Chondrocyte (in vitro differentiated cells): ENCODE measurements at regions not wholly inside any gene's neighbourhood (a gene's known extent, or its start where the extent isn't known, plus 50 kb on each side); places are given as distances from the start of the nearest gene placed in this dataset.

Experiments used
- DNase-seq: peaks from one replicate; pipeline ENCODE4 v3.0.0; 2021; ENCODE audit warnings: mixed read lengths, low spot score
- H3K27ac Mint-ChIP-seq: one replicate; pipeline ENCODE4 v1.8.0; 2021; ENCODE audit warnings: mild to moderate bottlenecking, moderate library complexity, mixed read lengths; ENCODE audit not compliant: unreplicated experiment
- H3K27me3 Mint-ChIP-seq: 2 replicates; pipeline ENCODE4 v1.8.0; 2021; ENCODE audit warnings: low read depth, mixed read lengths
- H3K36me3 Mint-ChIP-seq: 2 replicates; pipeline ENCODE4 v1.8.0; 2021; ENCODE audit warnings: low read depth, mixed read lengths
- H3K4me1 Mint-ChIP-seq: 2 replicates; pipeline ENCODE4 v1.8.0; 2021; ENCODE audit warnings: low read depth, mild to moderate bottlenecking, mixed read lengths
- H3K4me3 Mint-ChIP-seq: one replicate; pipeline ENCODE4 v1.8.0; 2021; ENCODE audit warnings: mild to moderate bottlenecking, moderate library complexity, mixed read lengths; ENCODE audit not compliant: unreplicated experiment
- H3K9me3 Mint-ChIP-seq: 2 replicates; pipeline ENCODE4 v1.8.0; 2021; ENCODE audit warnings: low read depth, mixed read lengths
- TF ChIP-seq, protein P1 (sequence below): fragments of 200-600 bp; sonication (generic); IDR thresholded peaks from 2 replicates; pipeline ENCODE4 v1.5.0; 2021; ENCODE audit warnings: antibody characterized with exemption, mild to moderate bottlenecking, moderate library complexity

DNA sequence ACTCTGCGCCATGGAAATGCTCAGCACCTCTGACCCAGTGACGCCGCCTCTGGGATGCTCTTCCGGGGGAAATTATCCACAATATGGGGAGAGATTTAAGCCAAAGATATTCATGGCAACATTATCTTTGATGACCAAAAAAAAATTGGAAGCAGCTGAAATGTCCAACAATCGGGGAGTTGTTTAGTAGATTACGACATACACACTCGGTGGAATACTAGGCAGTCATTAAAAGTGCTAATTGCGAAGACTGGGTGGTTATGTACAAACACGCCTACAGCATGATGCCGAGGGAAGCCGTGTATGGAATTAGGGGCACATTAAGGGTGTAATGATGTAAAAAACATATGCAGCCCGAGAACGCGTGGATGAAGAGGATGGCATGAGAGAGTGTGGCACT, 75.2 kb downstream of the UNCX start:
- TF ChIP-seq, protein P1, sequence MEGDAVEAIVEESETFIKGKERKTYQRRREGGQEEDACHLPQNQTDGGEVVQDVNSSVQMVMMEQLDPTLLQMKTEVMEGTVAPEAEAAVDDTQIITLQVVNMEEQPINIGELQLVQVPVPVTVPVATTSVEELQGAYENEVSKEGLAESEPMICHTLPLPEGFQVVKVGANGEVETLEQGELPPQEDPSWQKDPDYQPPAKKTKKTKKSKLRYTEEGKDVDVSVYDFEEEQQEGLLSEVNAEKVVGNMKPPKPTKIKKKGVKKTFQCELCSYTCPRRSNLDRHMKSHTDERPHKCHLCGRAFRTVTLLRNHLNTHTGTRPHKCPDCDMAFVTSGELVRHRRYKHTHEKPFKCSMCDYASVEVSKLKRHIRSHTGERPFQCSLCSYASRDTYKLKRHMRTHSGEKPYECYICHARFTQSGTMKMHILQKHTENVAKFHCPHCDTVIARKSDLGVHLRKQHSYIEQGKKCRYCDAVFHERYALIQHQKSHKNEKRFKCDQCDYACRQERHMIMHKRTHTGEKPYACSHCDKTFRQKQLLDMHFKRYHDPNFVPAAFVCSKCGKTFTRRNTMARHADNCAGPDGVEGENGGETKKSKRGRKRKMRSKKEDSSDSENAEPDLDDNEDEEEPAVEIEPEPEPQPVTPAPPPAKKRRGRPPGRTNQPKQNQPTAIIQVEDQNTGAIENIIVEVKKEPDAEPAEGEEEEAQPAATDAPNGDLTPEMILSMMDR = no peak
- Mint-ChIP-seq H3K9me3 (no peaks in the 10 kb centered on the region), H3K4me3 (no peak overlapping the region), H3K27me3 (peaks cover 37% of the 10 kb centered on the region), H3K36me3 (no peaks in the 10 kb centered on the region), H3K4me1 (no peaks in the 10 kb centered on the region), H3K27ac (no peak overlapping the region)
- no peak for DNase-seq

DNA sequence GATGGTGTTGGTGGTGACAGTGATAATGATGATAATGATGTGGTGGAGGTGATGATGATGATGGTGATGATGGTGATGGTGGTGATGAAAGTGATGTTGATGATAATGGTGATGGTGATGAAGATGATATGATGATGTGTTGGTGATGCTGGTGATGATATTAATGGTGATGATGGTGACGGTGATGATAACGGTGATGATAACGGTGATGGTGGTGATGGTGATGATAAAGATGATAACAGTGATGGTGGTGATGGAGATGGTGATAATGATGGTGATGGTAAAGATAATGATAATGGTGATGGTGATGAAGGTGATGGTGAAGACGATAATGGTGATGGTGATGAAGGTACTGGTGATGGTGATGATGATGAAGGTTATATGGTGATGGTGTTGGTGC, 76.6 kb downstream of the UNCX start:
- Mint-ChIP-seq H3K27me3 (peaks cover 29% of the 10 kb centered on the region), H3K27ac (no peak overlapping the region), H3K9me3 (no peaks in the 10 kb centered on the region), H3K4me1 (no peaks in the 10 kb centered on the region), H3K4me3 (no peak overlapping the region), H3K36me3 (no peaks in the 10 kb centered on the region)
- TF ChIP-seq, protein P1 = no peak
- no peak for DNase-seq

DNA sequence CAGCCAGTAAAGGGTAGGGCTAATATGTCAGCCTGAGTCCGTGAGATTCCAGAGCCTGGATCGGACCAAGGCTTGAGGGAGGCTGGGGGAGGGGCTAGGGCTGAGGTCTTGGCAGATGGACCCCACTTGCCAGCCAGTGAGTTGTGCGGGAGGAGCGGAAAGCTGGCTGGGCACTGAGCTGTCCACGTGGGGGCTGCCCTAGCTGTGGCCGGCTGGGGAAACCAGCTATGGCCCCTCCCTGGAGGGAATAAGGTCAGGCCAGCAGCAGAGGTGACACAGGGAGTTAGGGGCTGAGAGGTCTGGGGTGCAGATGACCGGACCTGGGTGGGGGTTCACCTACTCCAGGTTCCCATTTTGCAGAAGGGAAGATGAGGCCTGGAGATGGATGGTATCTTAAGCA, 77.3 kb downstream of the UNCX start:
- TF ChIP-seq, protein P1 = no peak
- DNase-seq = no peak
- Mint-ChIP-seq H3K36me3 (no peaks in the 10 kb centered on the region), H3K9me3 (no peaks in the 10 kb centered on the region), H3K27me3 (peaks cover 22% of the 10 kb centered on the region), H3K27ac (no peak overlapping the region), H3K4me1 (no peaks in the 10 kb centered on the region), H3K4me3 (no peak overlapping the region)

DNA sequence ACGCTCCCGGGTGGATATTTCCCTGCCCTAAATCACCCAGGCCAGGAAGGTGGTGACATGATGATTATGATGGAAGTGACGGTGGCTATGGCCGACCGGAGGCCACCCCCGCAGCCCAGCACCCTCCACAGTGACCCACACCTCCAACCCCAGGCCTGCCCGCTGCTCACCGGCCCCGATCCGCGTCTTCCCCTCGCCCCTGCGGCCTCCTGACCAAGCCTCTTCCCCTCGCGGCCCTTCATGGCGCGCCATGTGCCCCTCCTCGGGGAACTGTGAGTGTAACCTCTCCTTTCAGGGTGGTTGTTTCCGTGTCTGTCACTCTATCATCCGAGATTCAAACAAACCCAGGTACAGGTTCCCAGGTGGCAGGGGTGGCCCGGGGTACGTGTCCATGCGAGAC, 78.3 kb downstream of the UNCX start:
- Mint-ChIP-seq H3K27me3 (peaks cover 16% of the 10 kb centered on the region), H3K27ac (no peak overlapping the region), H3K36me3 (no peaks in the 10 kb centered on the region), H3K9me3 (no peaks in the 10 kb centered on the region), H3K4me3 (no peak overlapping the region), H3K4me1 (no peaks in the 10 kb centered on the region)
- no peak for DNase-seq
- TF ChIP-seq, protein P1 = no peak

DNA sequence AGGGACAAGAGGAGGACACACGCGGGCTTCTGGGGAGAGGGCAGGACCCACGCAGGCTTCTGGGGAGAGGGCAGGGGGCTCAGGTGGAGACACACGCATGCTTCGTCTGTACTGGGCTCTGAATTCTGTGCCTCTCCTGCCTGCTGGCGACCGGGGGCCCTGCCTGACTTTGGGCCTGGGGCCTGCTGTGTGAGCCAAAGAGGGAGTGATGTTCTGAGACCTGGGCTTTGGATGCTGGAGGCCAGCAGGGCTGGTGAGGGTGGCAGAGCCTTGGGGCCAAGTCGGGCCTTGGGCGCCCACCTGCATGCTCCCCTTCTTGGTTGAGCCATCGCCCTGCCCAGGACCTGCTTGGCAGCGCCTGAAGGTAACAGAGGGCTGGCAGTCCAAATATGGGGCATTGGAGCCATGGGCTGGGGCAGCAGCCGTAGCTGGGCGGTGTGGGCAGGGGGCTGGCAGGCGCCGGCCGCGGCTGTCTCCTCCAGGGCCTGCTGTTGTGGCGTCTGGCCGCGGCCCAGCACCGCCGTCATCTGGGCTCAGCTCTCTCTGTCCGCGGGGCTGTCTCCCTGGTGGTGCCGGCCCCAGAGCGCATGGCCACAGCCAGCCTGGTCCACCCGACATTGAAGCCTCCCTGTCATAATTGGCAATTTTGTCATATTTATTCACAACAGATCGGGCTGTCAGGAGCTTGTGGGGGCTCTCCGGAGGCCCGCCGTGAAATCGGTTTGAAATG, 78.9 kb downstream of the UNCX start:
- H3K4me3 Mint-ChIP-seq = no peak overlapping the region
- no peaks in the 10 kb centered on the region for H3K4me1 Mint-ChIP-seq
- TF ChIP-seq, protein P1 = no peak
- DNase-seq = no peak
- no peak overlapping the region for H3K27ac Mint-ChIP-seq
- H3K36me3 Mint-ChIP-seq = no peaks in the 10 kb centered on the region
- no peaks in the 10 kb centered on the region for H3K9me3 Mint-ChIP-seq
- H3K27me3 Mint-ChIP-seq = peaks cover 16% of the 10 kb centered on the region
